ENCODE measurements at regions not wholly inside any gene's neighbourhood (a gene's known extent, or its start where the extent isn't known, plus 50 kb on each side); places are given as distances from the start of the nearest gene placed in this dataset.

- TF ChIP-seq, protein P1, sequence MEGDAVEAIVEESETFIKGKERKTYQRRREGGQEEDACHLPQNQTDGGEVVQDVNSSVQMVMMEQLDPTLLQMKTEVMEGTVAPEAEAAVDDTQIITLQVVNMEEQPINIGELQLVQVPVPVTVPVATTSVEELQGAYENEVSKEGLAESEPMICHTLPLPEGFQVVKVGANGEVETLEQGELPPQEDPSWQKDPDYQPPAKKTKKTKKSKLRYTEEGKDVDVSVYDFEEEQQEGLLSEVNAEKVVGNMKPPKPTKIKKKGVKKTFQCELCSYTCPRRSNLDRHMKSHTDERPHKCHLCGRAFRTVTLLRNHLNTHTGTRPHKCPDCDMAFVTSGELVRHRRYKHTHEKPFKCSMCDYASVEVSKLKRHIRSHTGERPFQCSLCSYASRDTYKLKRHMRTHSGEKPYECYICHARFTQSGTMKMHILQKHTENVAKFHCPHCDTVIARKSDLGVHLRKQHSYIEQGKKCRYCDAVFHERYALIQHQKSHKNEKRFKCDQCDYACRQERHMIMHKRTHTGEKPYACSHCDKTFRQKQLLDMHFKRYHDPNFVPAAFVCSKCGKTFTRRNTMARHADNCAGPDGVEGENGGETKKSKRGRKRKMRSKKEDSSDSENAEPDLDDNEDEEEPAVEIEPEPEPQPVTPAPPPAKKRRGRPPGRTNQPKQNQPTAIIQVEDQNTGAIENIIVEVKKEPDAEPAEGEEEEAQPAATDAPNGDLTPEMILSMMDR (IDR thresholded peaks at IDR 0.05; ENCODE audit: low read depth, low read length) = no peak
Measured at GRCh38 chr17:73797594-73798110, 153.4 kb upstream of the SDK2 start.

DNA sequence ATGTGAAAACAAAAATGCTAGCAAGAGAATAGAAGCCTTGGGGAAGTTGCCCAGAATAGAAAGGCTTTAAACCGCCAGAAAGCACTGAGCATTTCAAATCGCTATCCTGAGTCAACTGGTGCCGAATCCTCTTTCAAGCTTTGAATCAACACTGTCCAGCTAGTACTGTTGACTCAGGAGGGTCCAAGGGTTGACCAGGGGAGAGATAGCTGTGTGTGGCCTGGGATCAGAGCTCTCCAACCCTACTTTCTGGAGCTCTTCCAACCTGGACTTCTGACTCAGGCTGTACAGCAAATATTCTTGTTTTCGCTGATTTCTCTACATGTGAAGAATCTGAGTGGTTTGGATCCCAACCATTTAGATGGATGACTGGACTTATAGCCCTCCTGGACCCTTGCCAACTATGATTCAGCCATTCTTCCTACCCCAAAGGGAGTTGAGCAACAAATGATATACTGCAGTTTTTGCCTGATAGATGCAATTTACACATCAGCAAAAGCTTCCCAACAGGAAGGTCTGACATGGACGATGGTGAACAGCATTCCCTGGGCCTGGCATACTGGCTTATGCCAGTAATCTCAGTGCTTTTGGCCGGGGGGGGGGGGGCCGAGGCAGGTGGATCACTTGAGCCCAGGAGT, 154.0 kb upstream of the SDK2 start:
- no peak overlapping the region for H3K4me3 ChIP-seq (ENCODE audit: low read depth, low read length)
- TF ChIP-seq, protein P1 (IDR thresholded peaks at IDR 0.05; ENCODE audit: low read depth, low read length) = no peak

More at GRCh38 chr17:73797594-73798110, 153.4 kb upstream of the SDK2 start:
- H3K4me3 ChIP-seq (ENCODE audit: low read depth, low read length) = no peak overlapping the region

DNA sequence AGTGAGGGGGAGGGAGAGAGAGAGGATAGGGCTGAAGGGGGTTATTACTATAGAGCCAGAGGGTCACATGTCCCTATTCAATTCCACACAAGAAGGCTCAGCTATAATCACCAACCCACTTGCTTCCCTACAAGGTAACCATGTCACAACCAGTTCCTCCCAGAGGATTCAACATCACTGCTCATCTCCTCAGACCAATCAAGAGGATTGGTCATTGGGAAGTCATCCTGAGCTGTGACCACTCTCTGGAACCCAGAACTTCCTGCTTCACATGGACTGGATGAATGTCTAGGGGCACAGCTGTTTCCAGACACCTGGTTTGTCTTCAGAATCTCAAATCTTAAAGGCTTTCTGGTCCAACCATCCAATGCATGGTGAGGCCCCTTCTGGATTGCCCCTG, 154.9 kb upstream of the SDK2 start:
- TF ChIP-seq, protein P1 (IDR thresholded peaks at IDR 0.05; ENCODE audit: low read depth, low read length) = no peak
- no peak overlapping the region for H3K4me3 ChIP-seq (ENCODE audit: low read depth, low read length)

- TF ChIP-seq, protein P1 (IDR thresholded peaks at IDR 0.05; ENCODE audit: low read depth, low read length) = no peak
- H3K4me3 ChIP-seq (ENCODE audit: low read depth, low read length) = no peak overlapping the region
Measured at GRCh38 chr17:73799781-73800627, 155.8 kb upstream of the SDK2 start.

DNA sequence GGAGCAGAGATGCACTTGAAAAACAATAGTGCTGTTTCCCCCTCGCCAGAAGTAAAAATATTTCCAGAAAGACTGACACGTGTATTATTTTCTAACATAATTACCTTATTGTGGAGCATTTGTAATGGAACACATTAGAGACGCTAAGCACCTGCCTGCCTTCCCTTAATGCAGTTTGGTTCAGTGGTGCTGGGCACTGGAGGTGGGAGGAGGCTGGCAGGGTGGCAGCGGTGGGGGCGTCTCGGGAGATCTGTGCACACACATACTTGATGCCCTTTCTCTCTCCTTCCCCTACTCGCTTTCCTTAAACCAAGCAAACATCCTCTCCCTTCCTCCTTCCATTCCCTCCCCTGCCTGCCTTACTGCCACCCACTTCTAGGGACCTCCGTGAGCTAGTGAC, 156.6 kb upstream of the SDK2 start:
- H3K4me3 ChIP-seq (ENCODE audit: low read depth, low read length) = no peak overlapping the region
- TF ChIP-seq, protein P1 (IDR thresholded peaks at IDR 0.05; ENCODE audit: low read depth, low read length) = no peak

DNA sequence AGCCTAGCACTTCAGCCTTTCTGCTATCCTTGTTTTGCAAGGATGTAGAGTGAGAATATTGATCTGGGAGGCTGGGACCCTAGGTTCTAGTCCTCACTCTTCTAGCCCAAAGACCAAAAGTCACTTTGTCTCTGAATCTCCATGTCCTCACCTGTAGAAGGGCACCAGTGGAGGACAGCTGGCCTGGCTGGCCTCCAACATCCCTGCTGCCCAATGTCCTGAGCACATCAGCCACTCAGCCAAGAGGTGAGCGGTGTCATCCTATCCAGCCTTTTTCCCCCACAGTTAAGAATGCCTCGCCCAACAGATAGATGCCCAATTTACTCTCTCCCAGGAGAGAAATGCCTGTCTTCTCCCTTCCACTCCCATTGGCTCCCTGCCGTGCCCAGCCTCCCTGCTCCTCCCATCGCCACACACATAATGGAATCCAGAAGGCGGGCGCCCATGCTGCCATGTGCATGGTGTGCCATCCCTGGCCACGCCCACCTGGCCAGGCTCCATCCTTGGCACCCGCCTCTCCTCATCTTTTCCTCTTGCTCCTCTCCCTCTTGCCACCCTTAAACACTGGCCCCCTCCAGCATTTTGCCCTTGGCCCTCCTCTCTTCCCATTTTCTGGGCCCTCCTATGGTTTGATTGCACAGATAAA, 157.3 kb upstream of the SDK2 start:
- TF ChIP-seq, protein P1 (IDR thresholded peaks at IDR 0.05; ENCODE audit: low read depth, low read length) = no peak

More for the DNA sequence above, 157.3 kb upstream of the SDK2 start:
- H3K4me3 ChIP-seq (ENCODE audit: low read depth, low read length) = no peak overlapping the region

All from WI38 (cell line).